ENCODE measurements at regions not wholly inside any gene's neighbourhood (a gene's known extent, or its start where the extent isn't known, plus 50 kb on each side); places are given as distances from the start of the nearest gene placed in this dataset.

DNA sequence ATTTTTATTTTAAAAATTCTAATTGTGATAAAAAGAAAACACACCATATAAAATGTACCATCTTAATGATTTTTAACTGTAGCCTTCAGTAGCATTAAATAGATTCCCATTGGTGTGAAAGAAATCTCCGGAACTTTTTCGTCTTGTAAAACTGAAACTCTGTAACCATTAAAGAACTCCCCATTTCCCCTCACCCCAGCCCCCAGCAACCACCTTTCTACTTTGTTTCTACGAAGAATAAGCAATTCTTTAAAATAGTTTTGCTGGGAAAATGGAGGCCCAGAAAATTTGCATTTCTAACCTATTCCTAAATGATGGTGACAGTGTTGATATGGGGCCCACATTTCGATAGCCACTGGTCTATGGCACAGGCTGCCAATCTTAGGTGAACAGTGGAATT, 305.4 kb upstream of the PFKP start:
- Histone ChIP-seq H3K27me3 (ENCODE audit: control insufficient read depth, insufficient read depth, low read length) (no peaks in the 10 kb centered on the region), H3K4me3 (ENCODE audit: low read length in 3 of 3) (no peak overlapping the region), H3K9me3 (ENCODE audit: control insufficient read depth in 2 of 3, insufficient read depth in 1 of 3, low read length in 3 of 3) (no peaks in the 10 kb centered on the region), H3K9ac (ENCODE audit: low read length in 3 of 3) (no peak overlapping the region), H3K36me3 (ENCODE audit: control insufficient read depth in 2 of 3, insufficient read depth in 3 of 3, low read length in 3 of 3) (no peaks in the 10 kb centered on the region), H3K4me1 (ENCODE audit: control insufficient read depth in 2 of 3, insufficient read depth in 2 of 3, low read depth in 1 of 3, low read length in 3 of 3) (no peaks in the 10 kb centered on the region), H3K27ac (ENCODE audit: low read depth in 2 of 2, low read length in 2 of 2) (no peak overlapping the region)
- DNase-seq (no peak), FAIRE-seq (no peak)
- intact Hi-C loops (cut with DNase I) = no loop called here
- TF ChIP-seq CTCF (IDR thresholded peaks at IDR 0.05; ENCODE audit: borderline replicate concordance, extremely low read depth, insufficient read depth) = no peak

DNA sequence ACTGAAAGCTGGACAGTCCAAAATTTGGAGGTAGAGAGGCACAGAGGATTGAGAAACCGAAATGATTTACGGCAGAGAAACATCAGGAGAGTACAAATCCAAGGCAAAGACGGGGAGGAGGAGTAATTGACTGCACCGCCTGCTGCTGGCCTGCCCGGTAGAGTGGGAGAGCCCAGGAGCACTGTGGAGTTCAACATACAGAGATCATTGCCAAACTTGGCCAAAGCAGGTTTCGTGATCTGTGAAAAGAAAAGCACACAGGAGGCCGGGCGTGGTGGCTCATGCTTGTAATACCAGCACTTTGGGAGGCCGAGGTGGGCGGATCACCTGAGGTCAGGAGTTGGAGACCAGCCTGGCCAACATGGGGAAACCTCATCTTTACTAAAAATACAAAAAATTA, 306.0 kb upstream of the PFKP start:
- H3K9me3 ChIP-seq (ENCODE audit: control insufficient read depth in 2 of 3, insufficient read depth in 1 of 3, low read length in 3 of 3) = no peaks in the 10 kb centered on the region
- FAIRE-seq = no peak
- intact Hi-C loops (cut with DNase I) = no loop called here
- DNase-seq = no peak
- no peaks in the 10 kb centered on the region for H3K36me3 ChIP-seq (ENCODE audit: control insufficient read depth in 2 of 3, insufficient read depth in 3 of 3, low read length in 3 of 3)
- no peaks in the 10 kb centered on the region for H3K4me1 ChIP-seq (ENCODE audit: control insufficient read depth in 2 of 3, insufficient read depth in 2 of 3, low read depth in 1 of 3, low read length in 3 of 3)
- no peak overlapping the region for H3K9ac ChIP-seq (ENCODE audit: low read length in 3 of 3)
- TF ChIP-seq CTCF (IDR thresholded peaks at IDR 0.05; ENCODE audit: borderline replicate concordance, extremely low read depth, insufficient read depth) = no peak
- no peaks in the 10 kb centered on the region for H3K27me3 ChIP-seq (ENCODE audit: control insufficient read depth, insufficient read depth, low read length)
- no peak overlapping the region for H3K4me3 ChIP-seq (ENCODE audit: low read length in 3 of 3)
- H3K27ac ChIP-seq (ENCODE audit: low read depth in 2 of 2, low read length in 2 of 2) = no peak overlapping the region

- H3K9me3 ChIP-seq (ENCODE audit: control insufficient read depth in 2 of 3, insufficient read depth in 1 of 3, low read length in 3 of 3) = no peaks in the 10 kb centered on the region
- TF ChIP-seq CTCF (IDR thresholded peaks at IDR 0.05; ENCODE audit: borderline replicate concordance, extremely low read depth, insufficient read depth) = no peak
- no peak for FAIRE-seq
These were observed 306.6 kb upstream of the PFKP start for GRCh38 chr10:2760736-2761135.

GRCh38 chr10:2759233-2759632, 308.1 kb upstream of the PFKP start:
- DNase-seq (no peak), FAIRE-seq (no peak)
- no peaks in the 10 kb centered on the region for H3K4me1 ChIP-seq (ENCODE audit: control insufficient read depth in 2 of 3, insufficient read depth in 2 of 3, low read depth in 1 of 3, low read length in 3 of 3)
- H3K27ac ChIP-seq (ENCODE audit: low read depth in 2 of 2, low read length in 2 of 2) = no peak overlapping the region
- no peaks in the 10 kb centered on the region for H3K36me3 ChIP-seq (ENCODE audit: control insufficient read depth in 2 of 3, insufficient read depth in 3 of 3, low read length in 3 of 3)
- intact Hi-C loops (cut with DNase I) = no loop called here
- H3K27me3 ChIP-seq (ENCODE audit: control insufficient read depth, insufficient read depth, low read length) = no peaks in the 10 kb centered on the region
- no peak overlapping the region for H3K9ac ChIP-seq (ENCODE audit: low read length in 3 of 3)
- H3K9me3 ChIP-seq (ENCODE audit: control insufficient read depth in 2 of 3, insufficient read depth in 1 of 3, low read length in 3 of 3) = no peaks in the 10 kb centered on the region
- no peak for TF ChIP-seq CTCF (IDR thresholded peaks at IDR 0.05; ENCODE audit: borderline replicate concordance, extremely low read depth, insufficient read depth)
- H3K4me3 ChIP-seq (ENCODE audit: low read length in 3 of 3) = no peak overlapping the region

More at GRCh38 chr10:2760736-2761135, 306.6 kb upstream of the PFKP start:
- Histone ChIP-seq H3K27ac (ENCODE audit: low read depth in 2 of 2, low read length in 2 of 2) (no peak overlapping the region), H3K27me3 (ENCODE audit: control insufficient read depth, insufficient read depth, low read length) (no peaks in the 10 kb centered on the region), H3K4me1 (ENCODE audit: control insufficient read depth in 2 of 3, insufficient read depth in 2 of 3, low read depth in 1 of 3, low read length in 3 of 3) (no peaks in the 10 kb centered on the region), H3K4me3 (ENCODE audit: low read length in 3 of 3) (no peak overlapping the region), H3K36me3 (ENCODE audit: control insufficient read depth in 2 of 3, insufficient read depth in 3 of 3, low read length in 3 of 3) (no peaks in the 10 kb centered on the region), H3K9ac (ENCODE audit: low read length in 3 of 3) (no peak overlapping the region)
- intact Hi-C loops (cut with DNase I) = no loop called here
- DNase-seq = no peak

Data from kidney (tissue), 13 donors.